Sigmoid colon (tissue), 4 donors: ENCODE measurements at regions not wholly inside any gene's neighbourhood (a gene's known extent, or its start where the extent isn't known, plus 50 kb on each side); places are given as distances from the start of the nearest gene placed in this dataset.

Experiments used
- EP300 ChIP-seq, 4 donors: sonication (generic); formaldehyde crosslinking; IDR thresholded peaks; one replicate each; pipeline ENCODE4 v1.6.1; 2017; ENCODE audit warnings: antibody characterized with exemption in 4 of 4
- POLR2A ChIP-seq, 2 donors: fragments of 450-650 bp; IDR thresholded peaks; one replicate each; pipeline ENCODE4 v1.6.1; 2016; ENCODE audit warnings: antibody characterized with exemption in 2 of 2, mild to moderate bottlenecking in 2 of 2, moderate library complexity in 2 of 2
- POLR2AphosphoS5 ChIP-seq, 4 donors: sonication (generic); formaldehyde crosslinking; IDR thresholded peaks; one replicate each; pipeline ENCODE4 v1.6.1; 2017; ENCODE audit warnings: antibody characterized with exemption in 4 of 4
- TF ChIP-seq, protein P1 (sequence below), 4 experiments: fragments of 450-650 bp in 3 of 4; fragments of 200-600 bp in 1 of 4; IDR thresholded peaks; one replicate each; pipeline ENCODE4 v1.5.1; 2016 to 2019; ENCODE audit warnings: antibody characterized with exemption in 4 of 4, mild to moderate bottlenecking in 3 of 4, moderate library complexity in 2 of 4

DNA sequence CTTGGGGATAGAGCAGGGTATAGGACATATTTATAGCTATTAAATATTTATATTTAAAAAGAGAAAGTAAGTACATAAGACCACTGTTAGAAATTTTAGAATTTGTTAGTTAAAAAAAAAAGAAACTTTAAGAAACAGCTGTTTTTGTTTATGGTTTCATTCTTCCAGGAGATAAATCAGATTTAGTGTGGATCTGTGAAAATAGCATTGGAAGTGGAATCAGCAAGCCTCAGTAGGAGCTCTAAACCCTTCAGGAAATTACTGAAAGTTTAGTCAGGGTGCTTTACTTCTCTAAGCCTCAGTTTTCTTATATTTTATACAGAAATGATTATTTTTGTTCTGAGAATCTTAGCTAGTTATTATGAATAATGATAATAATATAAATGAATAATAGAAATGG lies 316.0 kb upstream of the NOVA1 start:
- TF ChIP-seq, protein P1, sequence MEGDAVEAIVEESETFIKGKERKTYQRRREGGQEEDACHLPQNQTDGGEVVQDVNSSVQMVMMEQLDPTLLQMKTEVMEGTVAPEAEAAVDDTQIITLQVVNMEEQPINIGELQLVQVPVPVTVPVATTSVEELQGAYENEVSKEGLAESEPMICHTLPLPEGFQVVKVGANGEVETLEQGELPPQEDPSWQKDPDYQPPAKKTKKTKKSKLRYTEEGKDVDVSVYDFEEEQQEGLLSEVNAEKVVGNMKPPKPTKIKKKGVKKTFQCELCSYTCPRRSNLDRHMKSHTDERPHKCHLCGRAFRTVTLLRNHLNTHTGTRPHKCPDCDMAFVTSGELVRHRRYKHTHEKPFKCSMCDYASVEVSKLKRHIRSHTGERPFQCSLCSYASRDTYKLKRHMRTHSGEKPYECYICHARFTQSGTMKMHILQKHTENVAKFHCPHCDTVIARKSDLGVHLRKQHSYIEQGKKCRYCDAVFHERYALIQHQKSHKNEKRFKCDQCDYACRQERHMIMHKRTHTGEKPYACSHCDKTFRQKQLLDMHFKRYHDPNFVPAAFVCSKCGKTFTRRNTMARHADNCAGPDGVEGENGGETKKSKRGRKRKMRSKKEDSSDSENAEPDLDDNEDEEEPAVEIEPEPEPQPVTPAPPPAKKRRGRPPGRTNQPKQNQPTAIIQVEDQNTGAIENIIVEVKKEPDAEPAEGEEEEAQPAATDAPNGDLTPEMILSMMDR (IDR thresholded peaks at IDR 0.05) = no peak
- no peak for TF ChIP-seq POLR2A (IDR thresholded peaks at IDR 0.05)
- TF ChIP-seq POLR2AphosphoS5 (IDR thresholded peaks at IDR 0.05) = no peak
- TF ChIP-seq EP300 (IDR thresholded peaks at IDR 0.05) = no peak
